C4-2B (cell line): ENCODE measurements at regions not wholly inside any gene's neighbourhood (a gene's known extent, or its start where the extent isn't known, plus 50 kb on each side); places are given as distances from the start of the nearest gene placed in this dataset.

ENCODE experiments used
- H3K27ac ChIP-seq: fragments of 450-650 bp; 2 replicates; pipeline ENCODE4 v1.5.1; 2017
- ZFX ChIP-seq: fragments of 450-650 bp; IDR thresholded peaks from 2 replicates; pipeline ENCODE4 v1.6.1; 2017
- TF ChIP-seq, protein P1 (sequence below): fragments of 450-650 bp; conservative IDR thresholded peaks from 2 replicates; pipeline ENCODE4 v1.5.1; 2017; ENCODE audit warnings: mild to moderate bottlenecking

GRCh38 chr10:94075506-94075905, 81.8 kb downstream of the PLCE1 start:
- H3K27ac ChIP-seq: no peak overlapping the region
- TF ChIP-seq ZFX: no peak
- TF ChIP-seq, protein P1, sequence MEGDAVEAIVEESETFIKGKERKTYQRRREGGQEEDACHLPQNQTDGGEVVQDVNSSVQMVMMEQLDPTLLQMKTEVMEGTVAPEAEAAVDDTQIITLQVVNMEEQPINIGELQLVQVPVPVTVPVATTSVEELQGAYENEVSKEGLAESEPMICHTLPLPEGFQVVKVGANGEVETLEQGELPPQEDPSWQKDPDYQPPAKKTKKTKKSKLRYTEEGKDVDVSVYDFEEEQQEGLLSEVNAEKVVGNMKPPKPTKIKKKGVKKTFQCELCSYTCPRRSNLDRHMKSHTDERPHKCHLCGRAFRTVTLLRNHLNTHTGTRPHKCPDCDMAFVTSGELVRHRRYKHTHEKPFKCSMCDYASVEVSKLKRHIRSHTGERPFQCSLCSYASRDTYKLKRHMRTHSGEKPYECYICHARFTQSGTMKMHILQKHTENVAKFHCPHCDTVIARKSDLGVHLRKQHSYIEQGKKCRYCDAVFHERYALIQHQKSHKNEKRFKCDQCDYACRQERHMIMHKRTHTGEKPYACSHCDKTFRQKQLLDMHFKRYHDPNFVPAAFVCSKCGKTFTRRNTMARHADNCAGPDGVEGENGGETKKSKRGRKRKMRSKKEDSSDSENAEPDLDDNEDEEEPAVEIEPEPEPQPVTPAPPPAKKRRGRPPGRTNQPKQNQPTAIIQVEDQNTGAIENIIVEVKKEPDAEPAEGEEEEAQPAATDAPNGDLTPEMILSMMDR: no peak

DNA sequence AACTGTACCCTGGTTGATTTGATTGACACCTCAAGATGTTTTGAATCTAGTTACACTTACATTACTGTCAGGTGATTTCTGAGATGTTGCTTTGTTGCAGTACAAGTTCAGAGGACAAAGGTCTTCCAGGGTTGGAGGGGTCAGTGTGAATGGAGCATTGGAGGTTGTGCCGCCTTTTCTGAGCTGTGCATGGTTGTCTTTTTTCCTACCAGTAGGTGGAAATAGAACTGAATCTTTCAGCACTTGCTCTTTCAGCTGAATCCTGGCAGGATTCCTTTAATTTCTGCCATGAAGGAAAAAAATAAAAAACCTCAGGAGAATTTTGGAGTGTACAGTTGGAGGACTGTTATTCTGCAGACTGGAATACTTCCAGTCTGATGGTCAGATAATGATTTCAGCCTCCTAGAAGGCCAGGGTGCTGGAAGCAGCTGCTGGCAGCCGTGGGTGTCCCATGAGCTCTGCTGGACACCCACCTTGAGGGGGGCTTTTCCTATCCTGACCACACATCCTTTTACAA, 82.7 kb downstream of the PLCE1 start:
- H3K27ac ChIP-seq: no peak overlapping the region
- TF ChIP-seq, protein P1: peak; percentile 30
- TF ChIP-seq ZFX: no peak

GRCh38 chr10:94077042-94077441, 83.3 kb downstream of the PLCE1 start:
- H3K27ac ChIP-seq: no peak overlapping the region
- TF ChIP-seq ZFX: no peak
- TF ChIP-seq, protein P1: no peak

GRCh38 chr10:94080108-94080507, 86.4 kb downstream of the PLCE1 start:
- no peak overlapping the region for H3K27ac ChIP-seq
- TF ChIP-seq, protein P1: no peak
- no peak for TF ChIP-seq ZFX

DNA sequence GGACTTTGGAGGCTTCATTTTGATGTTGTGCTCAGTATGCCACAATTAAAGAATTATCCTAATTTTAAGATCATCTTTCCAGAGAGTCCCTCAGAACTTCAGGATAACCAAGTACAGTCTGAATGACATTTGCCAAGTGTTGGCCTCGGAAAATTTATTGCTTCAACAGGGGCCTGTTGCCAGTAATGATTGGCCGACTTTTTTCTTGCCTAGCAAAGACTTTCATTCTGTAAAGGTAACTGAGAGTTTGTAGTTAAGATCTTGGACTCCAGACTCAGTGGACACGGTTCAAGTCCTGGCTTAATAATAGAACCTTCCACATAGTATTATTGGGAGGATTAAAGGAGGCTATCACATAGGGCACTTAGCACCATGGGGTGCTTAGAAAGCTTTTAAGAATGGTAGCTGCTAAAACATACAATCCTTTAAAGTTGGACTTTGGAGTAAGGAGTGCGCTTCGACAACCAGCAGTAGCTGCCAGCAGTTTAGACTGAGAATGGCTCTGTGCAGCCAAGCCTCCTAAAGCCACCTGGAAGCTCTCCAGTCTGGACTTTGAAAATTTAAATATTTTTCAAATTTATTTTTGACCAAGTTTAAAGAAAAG, 90.0 kb downstream of the PLCE1 start:
- H3K27ac ChIP-seq: no peak overlapping the region
- TF ChIP-seq, protein P1: no peak
- TF ChIP-seq ZFX: no peak

GRCh38 chr10:94084344-94084743, 90.6 kb downstream of the PLCE1 start:
- H3K27ac ChIP-seq: no peak overlapping the region
- no peak for TF ChIP-seq ZFX
- TF ChIP-seq, protein P1: no peak

- TF ChIP-seq, protein P1: no peak
- no peak for TF ChIP-seq ZFX
- no peak overlapping the region for H3K27ac ChIP-seq
These were observed 91.6 kb downstream of the PLCE1 start for GRCh38 chr10:94085288-94085687.
